Thyroid gland (tissue), 4 donors: ENCODE measurements at regions not wholly inside any gene's neighbourhood (a gene's known extent, or its start where the extent isn't known, plus 50 kb on each side); places are given as distances from the start of the nearest gene placed in this dataset.

Experiments used
- POLR2A ChIP-seq, 2 donors: fragments of 450-650 bp; IDR thresholded peaks; one replicate each; pipeline ENCODE4 v1.6.1; 2017; ENCODE audit warnings: antibody characterized with exemption in 2 of 2, mild to moderate bottlenecking in 2 of 2, moderate library complexity in 1 of 2
- TF ChIP-seq, protein P1 (sequence below), 6 experiments: fragments of 200-600 bp in 3 of 6; fragments of 450-650 bp in 3 of 6; sonication (generic) in 3 of 6; IDR thresholded peaks; one replicate each; pipeline ENCODE4 v1.5.1; 2016 to 2019; ENCODE audit warnings: antibody characterized with exemption in 6 of 6, mild to moderate bottlenecking in 2 of 6, inconsistent platforms in 1 of 6, moderate library complexity in 1 of 6

GRCh38 chr5:87499478-87500410 is 87.0 kb upstream of the CCNH start:
- TF ChIP-seq, protein P1, sequence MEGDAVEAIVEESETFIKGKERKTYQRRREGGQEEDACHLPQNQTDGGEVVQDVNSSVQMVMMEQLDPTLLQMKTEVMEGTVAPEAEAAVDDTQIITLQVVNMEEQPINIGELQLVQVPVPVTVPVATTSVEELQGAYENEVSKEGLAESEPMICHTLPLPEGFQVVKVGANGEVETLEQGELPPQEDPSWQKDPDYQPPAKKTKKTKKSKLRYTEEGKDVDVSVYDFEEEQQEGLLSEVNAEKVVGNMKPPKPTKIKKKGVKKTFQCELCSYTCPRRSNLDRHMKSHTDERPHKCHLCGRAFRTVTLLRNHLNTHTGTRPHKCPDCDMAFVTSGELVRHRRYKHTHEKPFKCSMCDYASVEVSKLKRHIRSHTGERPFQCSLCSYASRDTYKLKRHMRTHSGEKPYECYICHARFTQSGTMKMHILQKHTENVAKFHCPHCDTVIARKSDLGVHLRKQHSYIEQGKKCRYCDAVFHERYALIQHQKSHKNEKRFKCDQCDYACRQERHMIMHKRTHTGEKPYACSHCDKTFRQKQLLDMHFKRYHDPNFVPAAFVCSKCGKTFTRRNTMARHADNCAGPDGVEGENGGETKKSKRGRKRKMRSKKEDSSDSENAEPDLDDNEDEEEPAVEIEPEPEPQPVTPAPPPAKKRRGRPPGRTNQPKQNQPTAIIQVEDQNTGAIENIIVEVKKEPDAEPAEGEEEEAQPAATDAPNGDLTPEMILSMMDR (IDR thresholded peaks at IDR 0.05), result no peak
- no peak for TF ChIP-seq POLR2A (IDR thresholded peaks at IDR 0.05)
